ENCODE measurements at regions not wholly inside any gene's neighbourhood (a gene's known extent, or its start where the extent isn't known, plus 50 kb on each side); places are given as distances from the start of the nearest gene placed in this dataset.

DNA sequence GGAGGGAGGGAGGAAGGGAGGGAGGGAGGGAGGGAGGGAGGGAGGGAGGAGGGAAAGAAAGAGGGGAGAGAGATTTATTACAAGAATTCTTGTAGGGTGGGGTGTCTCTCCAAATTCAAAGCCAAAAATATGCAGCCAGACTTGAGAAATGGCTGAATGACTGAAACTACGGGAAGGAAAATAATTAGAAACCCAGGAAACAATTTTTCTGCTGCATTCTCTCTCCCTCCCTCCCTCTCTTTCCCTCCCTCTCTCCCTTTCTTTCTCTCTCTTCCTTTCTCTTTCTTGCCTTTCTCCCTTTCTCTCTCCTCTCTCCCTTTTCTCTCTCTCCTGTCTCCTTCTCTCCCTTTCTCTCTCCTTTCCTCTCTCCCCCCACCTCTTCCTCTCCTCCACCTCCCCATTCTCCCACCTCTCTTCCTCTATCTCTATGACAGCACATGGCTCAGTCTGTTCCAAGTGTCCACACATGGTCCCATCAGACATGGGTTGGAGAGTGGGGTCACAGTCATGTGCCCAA, 218.7 kb downstream of the C1D start:
- no peak for TF ChIP-seq POLR2AphosphoS5 (IDR thresholded peaks at IDR 0.05; ENCODE audit: low read depth)
- TF ChIP-seq, protein P1, sequence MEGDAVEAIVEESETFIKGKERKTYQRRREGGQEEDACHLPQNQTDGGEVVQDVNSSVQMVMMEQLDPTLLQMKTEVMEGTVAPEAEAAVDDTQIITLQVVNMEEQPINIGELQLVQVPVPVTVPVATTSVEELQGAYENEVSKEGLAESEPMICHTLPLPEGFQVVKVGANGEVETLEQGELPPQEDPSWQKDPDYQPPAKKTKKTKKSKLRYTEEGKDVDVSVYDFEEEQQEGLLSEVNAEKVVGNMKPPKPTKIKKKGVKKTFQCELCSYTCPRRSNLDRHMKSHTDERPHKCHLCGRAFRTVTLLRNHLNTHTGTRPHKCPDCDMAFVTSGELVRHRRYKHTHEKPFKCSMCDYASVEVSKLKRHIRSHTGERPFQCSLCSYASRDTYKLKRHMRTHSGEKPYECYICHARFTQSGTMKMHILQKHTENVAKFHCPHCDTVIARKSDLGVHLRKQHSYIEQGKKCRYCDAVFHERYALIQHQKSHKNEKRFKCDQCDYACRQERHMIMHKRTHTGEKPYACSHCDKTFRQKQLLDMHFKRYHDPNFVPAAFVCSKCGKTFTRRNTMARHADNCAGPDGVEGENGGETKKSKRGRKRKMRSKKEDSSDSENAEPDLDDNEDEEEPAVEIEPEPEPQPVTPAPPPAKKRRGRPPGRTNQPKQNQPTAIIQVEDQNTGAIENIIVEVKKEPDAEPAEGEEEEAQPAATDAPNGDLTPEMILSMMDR (conservative IDR thresholded peaks at IDR 0.05; ENCODE audit: low read depth in 2 of 2): no peak
- TF ChIP-seq, protein P2, sequence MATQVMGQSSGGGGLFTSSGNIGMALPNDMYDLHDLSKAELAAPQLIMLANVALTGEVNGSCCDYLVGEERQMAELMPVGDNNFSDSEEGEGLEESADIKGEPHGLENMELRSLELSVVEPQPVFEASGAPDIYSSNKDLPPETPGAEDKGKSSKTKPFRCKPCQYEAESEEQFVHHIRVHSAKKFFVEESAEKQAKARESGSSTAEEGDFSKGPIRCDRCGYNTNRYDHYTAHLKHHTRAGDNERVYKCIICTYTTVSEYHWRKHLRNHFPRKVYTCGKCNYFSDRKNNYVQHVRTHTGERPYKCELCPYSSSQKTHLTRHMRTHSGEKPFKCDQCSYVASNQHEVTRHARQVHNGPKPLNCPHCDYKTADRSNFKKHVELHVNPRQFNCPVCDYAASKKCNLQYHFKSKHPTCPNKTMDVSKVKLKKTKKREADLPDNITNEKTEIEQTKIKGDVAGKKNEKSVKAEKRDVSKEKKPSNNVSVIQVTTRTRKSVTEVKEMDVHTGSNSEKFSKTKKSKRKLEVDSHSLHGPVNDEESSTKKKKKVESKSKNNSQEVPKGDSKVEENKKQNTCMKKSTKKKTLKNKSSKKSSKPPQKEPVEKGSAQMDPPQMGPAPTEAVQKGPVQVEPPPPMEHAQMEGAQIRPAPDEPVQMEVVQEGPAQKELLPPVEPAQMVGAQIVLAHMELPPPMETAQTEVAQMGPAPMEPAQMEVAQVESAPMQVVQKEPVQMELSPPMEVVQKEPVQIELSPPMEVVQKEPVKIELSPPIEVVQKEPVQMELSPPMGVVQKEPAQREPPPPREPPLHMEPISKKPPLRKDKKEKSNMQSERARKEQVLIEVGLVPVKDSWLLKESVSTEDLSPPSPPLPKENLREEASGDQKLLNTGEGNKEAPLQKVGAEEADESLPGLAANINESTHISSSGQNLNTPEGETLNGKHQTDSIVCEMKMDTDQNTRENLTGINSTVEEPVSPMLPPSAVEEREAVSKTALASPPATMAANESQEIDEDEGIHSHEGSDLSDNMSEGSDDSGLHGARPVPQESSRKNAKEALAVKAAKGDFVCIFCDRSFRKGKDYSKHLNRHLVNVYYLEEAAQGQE (IDR thresholded peaks at IDR 0.05; ENCODE audit: unreplicated experiment): no peak
- TF ChIP-seq EZH2 (IDR thresholded peaks at IDR 0.05; ENCODE audit: low read depth, unreplicated experiment): no peak
- no peak for TF ChIP-seq EZH2phosphoT487 (IDR thresholded peaks at IDR 0.05; ENCODE audit: unreplicated experiment)
- TF ChIP-seq, protein P3, sequence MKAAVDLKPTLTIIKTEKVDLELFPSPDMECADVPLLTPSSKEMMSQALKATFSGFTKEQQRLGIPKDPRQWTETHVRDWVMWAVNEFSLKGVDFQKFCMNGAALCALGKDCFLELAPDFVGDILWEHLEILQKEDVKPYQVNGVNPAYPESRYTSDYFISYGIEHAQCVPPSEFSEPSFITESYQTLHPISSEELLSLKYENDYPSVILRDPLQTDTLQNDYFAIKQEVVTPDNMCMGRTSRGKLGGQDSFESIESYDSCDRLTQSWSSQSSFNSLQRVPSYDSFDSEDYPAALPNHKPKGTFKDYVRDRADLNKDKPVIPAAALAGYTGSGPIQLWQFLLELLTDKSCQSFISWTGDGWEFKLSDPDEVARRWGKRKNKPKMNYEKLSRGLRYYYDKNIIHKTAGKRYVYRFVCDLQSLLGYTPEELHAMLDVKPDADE (IDR thresholded peaks at IDR 0.05): no peak
